Left lung (tissue), 4 donors: ENCODE measurements at regions not wholly inside any gene's neighbourhood (a gene's known extent, or its start where the extent isn't known, plus 50 kb on each side); places are given as distances from the start of the nearest gene placed in this dataset.

ENCODE experiments used
- ATAC-seq: fragments of 200-7000 bp; cut with Tn5 transposase; one replicate; pipeline ENCODE4 v1.9.1; 2020; ENCODE audit warnings: moderate library complexity
- DNase-seq, 4 donors: peaks; one replicate each; pipeline ENCODE4 v3.0.0-alpha.2; 2013 to 2020
- H3K27ac ChIP-seq, 2 donors: fragments of 200-600 bp; sonication (generic) in 1 of 2; one replicate each; pipeline versions ENCODE4 v1.5.0 to v1.8.0; 2020 to 2021
- H3K27me3 ChIP-seq, 2 donors: fragments of 200-600 bp; sonication (generic) in 1 of 2; one replicate each; pipeline versions ENCODE4 v1.5.0 to v1.8.0; 2020 to 2021
- H3K36me3 ChIP-seq, 2 donors: fragments of 200-600 bp; sonication (generic) in 1 of 2; one replicate each; pipeline versions ENCODE4 v1.5.0 to v1.8.0; 2020 to 2021
- H3K4me1 ChIP-seq, 2 donors: fragments of 200-600 bp; one replicate each; pipeline ENCODE4 v1.8.0; 2021
- H3K4me3 ChIP-seq, 2 donors: fragments of 200-600 bp; sonication (generic) in 1 of 2; one replicate each; pipeline versions ENCODE4 v1.5.0 to v1.8.0; 2020 to 2021; ENCODE audit warnings: mild to moderate bottlenecking in 1 of 2
- H3K9me3 ChIP-seq, 2 donors: fragments of 200-600 bp; sonication (generic) in 1 of 2; one replicate each; pipeline versions ENCODE4 v1.5.0 to v1.8.0; 2020 to 2021
- CTCF ChIP-seq, 2 donors: fragments of 200-600 bp; sonication (generic) in 1 of 2; IDR thresholded peaks; one replicate each; pipeline versions ENCODE4 v1.5.0 to v1.8.0; 2021; ENCODE audit warnings: antibody characterized with exemption in 2 of 2
- intact Hi-C, 2 donors: fragments of 100-400 bp; cut with DNase I; formaldehyde crosslinking; loops; one replicate each; pipeline versions ENCODE4 v1.11.2 to v1.14.2; 2022
- donor health status: DM: no; HTN: yes; CAD: no.
- donor health status: DM: no; HTN: no; CAD: no.

DNA sequence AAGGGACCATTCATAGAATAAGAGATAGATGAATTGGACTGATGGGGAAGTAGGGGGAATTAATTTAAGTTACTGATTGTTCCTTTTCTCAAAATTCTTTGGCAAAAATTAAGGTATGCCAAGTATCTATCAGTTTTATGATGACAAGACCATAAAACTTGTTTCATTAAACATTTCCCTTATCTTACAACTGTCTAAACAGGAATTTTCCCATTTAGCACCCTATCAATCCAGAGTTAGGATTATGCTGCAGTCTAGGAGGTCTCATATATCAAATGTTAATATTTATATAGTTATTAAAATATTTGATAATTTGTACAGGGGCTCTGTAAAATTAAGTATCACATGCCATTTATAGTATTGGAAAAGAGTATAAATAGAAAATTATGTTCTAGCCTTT lies 51.5 kb upstream of the ARID1B start:
- TF ChIP-seq CTCF (IDR thresholded peaks at IDR 0.05) = no peak
- DNase-seq (no peak), ATAC-seq (no peak)
- peaks cover 6% of the 10 kb centered on the region in 2 donors for H3K4me1 ChIP-seq
- no peaks in the 10 kb centered on the region for H3K27me3 ChIP-seq
- H3K4me3 ChIP-seq = no peak overlapping the region
- no peaks in the 10 kb centered on the region for H3K9me3 ChIP-seq
- H3K36me3 ChIP-seq = no peaks in the 10 kb centered on the region
- intact Hi-C loops = no loop called here
- H3K27ac ChIP-seq = no peak overlapping the region

DNA sequence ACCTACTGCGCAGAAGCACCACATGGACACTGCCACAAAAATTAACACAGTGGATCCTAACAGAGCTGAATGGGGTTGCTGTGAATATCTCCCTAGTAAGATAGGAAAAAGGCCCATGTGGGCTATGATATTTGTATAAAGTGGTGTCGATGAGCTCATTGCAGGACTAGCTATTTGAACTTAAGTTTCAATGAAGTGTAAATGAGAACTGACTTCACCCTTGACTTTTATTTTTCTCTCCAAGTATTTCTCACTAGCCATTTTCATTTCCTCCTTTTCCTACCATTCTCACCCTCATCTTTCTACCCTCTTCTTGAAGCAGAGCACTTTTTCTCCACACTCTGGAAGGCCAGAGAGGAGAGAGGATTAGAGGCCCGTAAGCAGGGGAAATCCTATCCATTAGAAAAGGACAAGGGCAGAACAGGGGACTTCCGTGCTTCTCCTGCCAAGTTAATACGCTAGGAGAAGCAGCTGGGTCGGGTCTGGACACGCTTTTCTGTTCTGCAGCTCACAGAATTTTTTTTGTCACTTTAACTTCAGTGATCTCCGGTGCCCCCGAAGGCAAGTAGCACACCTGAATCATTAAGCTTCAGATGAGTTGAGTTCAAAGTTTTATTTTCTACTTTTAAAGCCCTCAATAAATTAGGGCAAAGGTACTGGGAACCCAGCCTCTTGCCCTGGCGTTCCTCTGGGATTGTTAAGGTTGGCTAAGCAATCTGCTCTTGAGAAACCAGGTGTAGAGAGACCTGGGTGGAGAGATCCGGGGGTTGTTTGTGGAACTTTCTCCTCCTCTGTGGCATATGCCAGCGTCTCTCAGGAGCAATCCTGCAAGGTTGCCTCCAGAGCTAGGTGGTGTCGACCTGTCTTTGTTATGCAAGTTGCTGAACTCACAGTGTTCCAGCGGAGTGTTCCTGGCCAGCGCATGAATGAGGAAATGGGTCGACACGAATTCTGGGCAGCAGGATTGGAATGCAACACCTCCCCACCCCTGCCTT lies 56.2 kb upstream of the ARID1B start:
- Histone ChIP-seq H3K27ac (peak overlapping the region; percentile 88 to 93), H3K36me3 (no peaks in the 10 kb centered on the region), H3K4me1 (peaks cover 13 to 21% of the 10 kb centered on the region in 2 donors), H3K27me3 (no peaks in the 10 kb centered on the region), H3K9me3 (no peaks in the 10 kb centered on the region), H3K4me3 (no peak overlapping the region)
- ATAC-seq (peak; percentile 55), DNase-seq (peak in 3 of 4 donors; percentile 36 to 87 (median 70))
- TF ChIP-seq CTCF (IDR thresholded peaks at IDR 0.05) = no peak
- intact Hi-C loops = no loop called here

GRCh38 chr6:156719720-156720563 lies 57.2 kb upstream of the ARID1B start:
- peak overlapping the region; percentile 26 to 37 for H3K4me3 ChIP-seq
- no peaks in the 10 kb centered on the region for H3K36me3 ChIP-seq
- ATAC-seq (peak; percentile 97), DNase-seq (peak; percentile 76 to 98 (median 92))
- peak overlapping the region; percentile 88 to 93 for H3K27ac ChIP-seq
- no peaks in the 10 kb centered on the region for H3K27me3 ChIP-seq
- H3K9me3 ChIP-seq = no peaks in the 10 kb centered on the region
- no peak for TF ChIP-seq CTCF (IDR thresholded peaks at IDR 0.05)
- H3K4me1 ChIP-seq = peaks cover 13 to 21% of the 10 kb centered on the region in 2 donors
- intact Hi-C loops = no loop called here

DNA sequence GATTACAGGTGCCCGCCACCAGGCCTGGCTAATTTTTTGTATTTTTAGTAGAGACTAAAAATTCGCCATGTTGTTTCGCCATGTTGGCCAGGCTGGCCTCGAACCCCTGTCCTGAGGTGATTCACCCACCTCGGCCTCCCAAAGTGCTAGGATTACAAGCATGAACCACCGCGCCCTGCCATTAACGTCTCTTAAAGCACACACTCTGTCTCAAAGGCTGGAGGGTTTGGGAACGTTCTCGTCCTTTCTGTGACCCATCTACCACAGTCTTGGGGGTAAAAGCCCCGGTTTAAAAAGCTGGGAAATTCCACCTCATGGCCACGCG lies 57.8 kb upstream of the ARID1B start:
- TF ChIP-seq CTCF (IDR thresholded peaks at IDR 0.05) = no peak
- no peak for DNase-seq

More for the DNA sequence above, 57.8 kb upstream of the ARID1B start:
- no peak for ATAC-seq
- H3K36me3 ChIP-seq = no peaks in the 10 kb centered on the region
- no peaks in the 10 kb centered on the region for H3K27me3 ChIP-seq
- H3K27ac ChIP-seq = peak overlapping the region; percentile 88 to 93
- no peaks in the 10 kb centered on the region for H3K9me3 ChIP-seq
- H3K4me3 ChIP-seq = peak overlapping the region; percentile 26 to 37
- peaks cover 13 to 21% of the 10 kb centered on the region in 2 donors for H3K4me1 ChIP-seq
- intact Hi-C loops = no loop called here
